ENCODE measurements at regions not wholly inside any gene's neighbourhood (a gene's known extent, or its start where the extent isn't known, plus 50 kb on each side); places are given as distances from the start of the nearest gene placed in this dataset.
"Not testable (repeated sequence)": the region's sequence is repeated elsewhere in the genome, so short reads cannot be mapped to it uniquely, and the experiment has no call there.

DNA sequence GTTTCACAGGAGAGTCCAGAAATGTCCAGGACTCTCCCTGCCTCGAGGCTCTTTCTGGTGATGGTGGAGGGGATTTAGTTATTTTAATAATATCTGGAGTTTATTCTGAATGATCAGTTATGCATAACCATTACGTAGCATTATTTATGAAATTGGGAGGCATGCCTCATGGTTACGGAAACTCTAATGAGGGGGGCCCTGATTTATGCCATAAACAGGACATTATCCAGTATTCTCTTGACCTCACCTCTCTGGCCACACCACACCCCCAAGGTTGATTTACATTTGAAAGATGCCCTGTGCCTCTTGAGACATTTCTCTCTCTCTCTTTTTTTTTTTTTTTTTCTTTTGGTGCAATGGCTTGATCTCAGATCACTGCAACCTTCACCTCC lies 268.8 kb downstream of the TFAP2C start:
- H3K4me1 ChIP-seq (ENCODE audit: control insufficient read depth, insufficient read depth, low read length, unreplicated experiment), result no peaks in the 10 kb centered on the region
- no peak overlapping the region for H3K4me3 ChIP-seq (ENCODE audit: low read depth, low read length)
- no peaks in the 10 kb centered on the region for H3K36me3 ChIP-seq (ENCODE audit: insufficient read depth, low read length)
- no peak overlapping the region for H3K27ac ChIP-seq (ENCODE audit: low read depth, low read length)
- no peaks in the 10 kb centered on the region for H3K79me2 ChIP-seq (ENCODE audit: control insufficient read depth, insufficient read depth, low read length, unreplicated experiment)
- no peak overlapping the region for H2AFZ ChIP-seq (ENCODE audit: low read length, unreplicated experiment)
- no peaks in the 10 kb centered on the region for H3K27me3 ChIP-seq (ENCODE audit: insufficient read depth, low read length)

DNA sequence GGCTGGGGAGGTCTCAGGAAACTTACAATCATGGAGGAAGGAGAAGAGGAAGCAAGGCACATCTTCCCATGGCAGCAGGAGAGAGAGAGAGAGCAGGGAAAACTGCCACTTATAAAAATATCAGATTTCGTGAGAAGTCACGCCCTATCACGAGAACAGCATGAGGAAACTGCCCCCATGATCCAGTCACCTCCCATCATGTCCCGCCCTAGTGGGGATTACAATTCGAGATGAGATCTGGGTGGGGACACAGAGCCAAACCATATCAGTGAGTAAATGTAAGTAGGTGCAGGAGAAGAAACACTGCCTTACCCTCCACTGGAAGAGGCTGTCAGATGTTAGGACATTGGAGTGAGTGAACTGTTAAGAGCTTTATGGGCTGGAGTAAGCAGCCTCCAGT lies 270.4 kb downstream of the TFAP2C start:
- no peaks in the 10 kb centered on the region for H3K79me2 ChIP-seq (ENCODE audit: control insufficient read depth, insufficient read depth, low read length, unreplicated experiment)
- no peaks in the 10 kb centered on the region for H3K4me1 ChIP-seq (ENCODE audit: control insufficient read depth, insufficient read depth, low read length, unreplicated experiment)
- H2AFZ ChIP-seq (ENCODE audit: low read length, unreplicated experiment), result no peak overlapping the region
- no peaks in the 10 kb centered on the region for H3K27me3 ChIP-seq (ENCODE audit: insufficient read depth, low read length)
- no peak overlapping the region for H3K27ac ChIP-seq (ENCODE audit: low read depth, low read length)
- H3K4me3 ChIP-seq (ENCODE audit: low read depth, low read length), result no peak overlapping the region
- no peaks in the 10 kb centered on the region for H3K36me3 ChIP-seq (ENCODE audit: insufficient read depth, low read length)

DNA sequence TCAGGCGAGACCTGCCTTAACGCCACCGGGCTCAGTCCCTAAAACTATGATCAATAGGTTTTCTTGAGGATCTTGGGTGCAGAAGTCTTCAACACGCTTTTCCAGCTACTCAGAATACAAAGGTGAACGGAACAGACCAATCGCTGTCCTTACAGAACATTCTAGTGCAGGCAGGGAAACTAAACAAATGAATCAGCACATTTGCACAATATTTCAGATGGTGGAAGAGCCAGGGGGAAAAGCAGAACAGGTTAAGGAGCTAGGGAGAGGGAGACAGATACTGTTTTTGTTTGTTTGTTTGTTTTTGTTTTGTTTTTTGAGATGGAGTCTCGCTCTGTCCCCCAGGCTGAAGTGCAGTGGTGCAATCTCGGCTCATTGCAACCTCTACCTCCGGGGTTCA lies 271.1 kb downstream of the TFAP2C start:
- no peak overlapping the region for H3K4me3 ChIP-seq (ENCODE audit: low read depth, low read length)
- H3K36me3 ChIP-seq (ENCODE audit: insufficient read depth, low read length), result no peaks in the 10 kb centered on the region
- H3K27me3 ChIP-seq (ENCODE audit: insufficient read depth, low read length), result no peaks in the 10 kb centered on the region
- no peak overlapping the region for H2AFZ ChIP-seq (ENCODE audit: low read length, unreplicated experiment)
- no peak overlapping the region for H3K27ac ChIP-seq (ENCODE audit: low read depth, low read length)
- no peaks in the 10 kb centered on the region for H3K79me2 ChIP-seq (ENCODE audit: control insufficient read depth, insufficient read depth, low read length, unreplicated experiment)
- no peaks in the 10 kb centered on the region for H3K4me1 ChIP-seq (ENCODE audit: control insufficient read depth, insufficient read depth, low read length, unreplicated experiment)

DNA sequence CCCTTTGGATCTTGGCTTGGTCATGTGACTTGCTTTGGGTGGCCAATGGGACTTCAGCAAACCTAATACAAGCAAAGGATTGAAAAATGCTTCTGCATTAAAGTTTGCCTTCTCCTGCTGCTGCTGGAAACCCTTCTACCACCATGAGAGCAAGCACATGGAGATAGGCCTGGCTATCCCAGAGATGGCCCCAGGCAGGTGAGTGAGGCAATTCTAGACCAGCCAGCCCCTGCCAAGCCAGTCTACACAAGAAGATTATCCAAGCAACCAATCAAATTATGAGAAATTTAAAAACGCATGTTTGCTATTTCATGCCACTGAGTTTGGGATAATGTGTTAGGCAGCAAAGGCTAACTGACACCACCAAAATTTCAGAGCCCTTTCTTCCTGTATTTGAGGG lies 274.3 kb downstream of the TFAP2C start:
- H3K36me3 ChIP-seq (ENCODE audit: insufficient read depth, low read length), result no peaks in the 10 kb centered on the region
- no peak overlapping the region for H3K4me3 ChIP-seq (ENCODE audit: low read depth, low read length)
- H3K4me1 ChIP-seq (ENCODE audit: control insufficient read depth, insufficient read depth, low read length, unreplicated experiment), result no peaks in the 10 kb centered on the region
- H3K79me2 ChIP-seq (ENCODE audit: control insufficient read depth, insufficient read depth, low read length, unreplicated experiment), result no peaks in the 10 kb centered on the region
- no peak overlapping the region for H3K27ac ChIP-seq (ENCODE audit: low read depth, low read length)
- H3K27me3 ChIP-seq (ENCODE audit: insufficient read depth, low read length), result no peaks in the 10 kb centered on the region
- H2AFZ ChIP-seq (ENCODE audit: low read length, unreplicated experiment), result no peak overlapping the region

DNA sequence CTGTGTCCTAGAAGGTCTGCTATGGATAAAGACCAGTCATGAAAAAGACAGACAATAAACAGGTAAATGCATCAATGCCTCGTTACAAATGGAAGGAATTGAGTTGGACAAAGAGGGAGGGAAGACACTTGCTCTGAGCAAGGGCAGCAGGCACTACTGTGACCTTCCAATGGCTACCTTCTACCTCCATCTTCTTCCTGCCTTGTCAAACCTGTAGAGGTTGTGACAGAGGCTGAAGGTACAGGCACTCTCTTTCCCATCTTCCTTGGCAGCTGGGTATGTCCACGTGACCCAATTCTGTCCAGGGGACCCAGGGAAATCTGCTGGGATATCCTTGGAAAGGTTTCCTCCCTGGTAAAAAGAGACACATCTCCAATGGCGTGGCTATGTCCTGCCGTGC lies 274.8 kb downstream of the TFAP2C start:
- Histone ChIP-seq H2AFZ (ENCODE audit: low read length, unreplicated experiment) (no peak overlapping the region), H3K4me1 (ENCODE audit: control insufficient read depth, insufficient read depth, low read length, unreplicated experiment) (no peaks in the 10 kb centered on the region), H3K27me3 (ENCODE audit: insufficient read depth, low read length) (no peaks in the 10 kb centered on the region), H3K4me3 (ENCODE audit: low read depth, low read length) (no peak overlapping the region), H3K36me3 (ENCODE audit: insufficient read depth, low read length) (no peaks in the 10 kb centered on the region), H3K79me2 (ENCODE audit: control insufficient read depth, insufficient read depth, low read length, unreplicated experiment) (no peaks in the 10 kb centered on the region), H3K27ac (ENCODE audit: low read depth, low read length) (no peak overlapping the region)

DNA sequence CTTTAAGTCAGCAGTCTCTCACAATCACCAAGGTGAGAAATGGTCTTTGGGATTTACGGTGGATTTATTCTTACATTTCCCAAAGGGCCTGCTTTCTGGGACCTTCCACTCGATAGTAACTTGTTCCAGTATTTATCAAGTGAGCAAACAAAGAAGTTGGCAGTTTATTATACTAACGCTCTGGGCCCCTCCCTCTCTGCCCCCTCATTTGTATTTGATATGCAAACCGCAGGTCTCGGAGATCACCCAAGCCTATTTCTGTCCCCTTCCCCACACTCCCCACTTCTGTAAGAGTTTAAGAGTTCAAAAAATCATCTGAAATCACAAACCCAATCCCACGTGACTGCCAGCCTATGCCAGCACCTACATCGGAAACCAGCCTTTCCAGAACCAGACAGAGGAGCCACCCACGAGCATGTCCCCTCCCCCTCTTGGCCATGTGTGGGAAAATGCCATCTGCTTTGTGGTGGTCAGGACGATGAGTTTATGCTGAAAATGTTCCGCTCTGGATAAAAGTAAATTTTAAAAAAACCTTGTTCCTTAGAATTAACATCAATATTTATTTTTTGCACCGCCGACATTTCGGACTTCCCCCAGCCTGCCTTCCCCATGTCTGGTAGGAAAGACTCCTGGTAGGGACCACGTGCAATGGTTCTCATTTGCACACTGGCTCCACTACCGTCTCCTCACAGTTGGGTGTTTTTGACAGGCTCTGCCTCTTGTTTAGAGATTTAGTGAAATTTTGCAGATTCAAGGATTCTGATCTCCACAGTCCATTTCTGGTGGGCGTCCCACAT lies 281.0 kb downstream of the TFAP2C start:
- Histone ChIP-seq H3K79me2 (ENCODE audit: control insufficient read depth, insufficient read depth, low read length, unreplicated experiment) (no peaks in the 10 kb centered on the region), H3K27ac (ENCODE audit: low read depth, low read length) (no peak overlapping the region), H3K4me3 (ENCODE audit: low read depth, low read length) (no peak overlapping the region), H2AFZ (ENCODE audit: low read length, unreplicated experiment) (no peak overlapping the region), H3K4me1 (ENCODE audit: control insufficient read depth, insufficient read depth, low read length, unreplicated experiment) (no peaks in the 10 kb centered on the region), H3K36me3 (ENCODE audit: insufficient read depth, low read length) (no peaks in the 10 kb centered on the region), H3K27me3 (ENCODE audit: insufficient read depth, low read length) (no peaks in the 10 kb centered on the region)

DNA sequence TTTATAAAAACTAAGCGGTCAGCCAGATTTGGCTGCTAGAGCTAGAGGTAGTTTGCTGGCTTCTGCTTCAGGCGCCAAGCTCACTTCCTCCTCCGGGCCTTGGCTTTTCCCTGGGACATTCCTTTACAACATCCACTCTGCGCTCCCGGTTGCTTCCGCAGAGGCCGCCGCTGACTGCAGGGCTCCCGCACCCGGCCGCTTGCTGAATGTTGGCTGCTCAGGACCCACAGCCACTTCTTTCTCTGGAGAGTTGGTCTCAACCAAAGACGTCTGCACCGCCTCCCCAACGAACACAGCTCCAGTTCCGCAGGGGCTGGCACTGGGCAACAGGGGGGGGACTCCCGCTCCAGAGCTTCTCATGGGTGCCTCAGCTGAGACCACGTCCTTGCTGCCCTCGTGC lies 282.8 kb downstream of the TFAP2C start:
- Histone ChIP-seq H3K79me2 (ENCODE audit: control insufficient read depth, insufficient read depth, low read length, unreplicated experiment) (no peaks in the 10 kb centered on the region), H3K27me3 (ENCODE audit: insufficient read depth, low read length) (no peaks in the 10 kb centered on the region), H3K4me1 (ENCODE audit: control insufficient read depth, insufficient read depth, low read length, unreplicated experiment) (no peaks in the 10 kb centered on the region), H3K4me3 (ENCODE audit: low read depth, low read length) (no peak overlapping the region), H3K36me3 (ENCODE audit: insufficient read depth, low read length) (no peaks in the 10 kb centered on the region), H2AFZ (ENCODE audit: low read length, unreplicated experiment) (no peak overlapping the region), H3K27ac (ENCODE audit: low read depth, low read length) (no peak overlapping the region)

DNA sequence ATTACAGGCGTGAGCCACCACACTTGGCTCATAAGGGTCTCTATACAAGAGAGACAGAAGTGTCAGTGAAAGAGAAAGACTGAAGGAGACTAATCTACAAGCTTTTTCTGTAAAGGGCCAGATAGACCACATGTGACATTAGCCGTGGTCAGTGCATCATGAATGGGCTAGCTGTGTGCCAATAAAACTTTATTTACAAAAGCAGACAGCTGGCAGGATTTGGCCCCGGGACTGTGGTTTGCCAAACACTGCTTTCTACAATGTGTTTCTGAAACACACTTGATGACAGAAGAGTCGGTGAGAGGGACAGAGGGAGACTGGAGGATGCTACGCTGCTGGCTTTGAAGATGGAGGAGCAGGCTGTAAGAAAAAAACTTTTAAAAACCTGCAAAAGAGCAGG lies 285.4 kb downstream of the TFAP2C start:
- no peaks in the 10 kb centered on the region for H3K27me3 ChIP-seq (ENCODE audit: insufficient read depth, low read length)
- no peak overlapping the region for H2AFZ ChIP-seq (ENCODE audit: low read length, unreplicated experiment)
- H3K36me3 ChIP-seq (ENCODE audit: insufficient read depth, low read length), result no peaks in the 10 kb centered on the region
- no peak overlapping the region for H3K27ac ChIP-seq (ENCODE audit: low read depth, low read length)
- no peak overlapping the region for H3K4me3 ChIP-seq (ENCODE audit: low read depth, low read length)
- no peaks in the 10 kb centered on the region for H3K4me1 ChIP-seq (ENCODE audit: control insufficient read depth, insufficient read depth, low read length, unreplicated experiment)
- H3K79me2 ChIP-seq (ENCODE audit: control insufficient read depth, insufficient read depth, low read length, unreplicated experiment), result no peaks in the 10 kb centered on the region

DNA sequence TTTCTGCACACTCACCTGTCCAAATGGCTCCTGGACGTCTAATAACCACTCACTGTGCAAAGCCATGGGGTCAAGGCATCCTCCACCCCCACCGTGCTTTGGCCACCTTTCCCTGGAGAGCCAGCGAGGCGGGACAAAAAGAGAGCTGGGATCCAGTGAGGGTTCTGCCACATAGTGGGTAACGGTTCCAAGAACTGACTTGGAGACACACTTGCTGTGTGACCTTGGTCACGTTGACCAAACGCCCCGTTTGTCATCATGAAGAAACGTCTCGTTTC lies 287.2 kb downstream of the TFAP2C start:
- Histone ChIP-seq H3K27ac (ENCODE audit: low read depth, low read length) (no peak overlapping the region), H2AFZ (ENCODE audit: low read length, unreplicated experiment) (no peak overlapping the region), H3K4me3 (ENCODE audit: low read depth, low read length) (no peak overlapping the region), H3K4me1 (ENCODE audit: control insufficient read depth, insufficient read depth, low read length, unreplicated experiment) (no peaks in the 10 kb centered on the region), H3K79me2 (ENCODE audit: control insufficient read depth, insufficient read depth, low read length, unreplicated experiment) (no peaks in the 10 kb centered on the region), H3K36me3 (ENCODE audit: insufficient read depth, low read length) (no peaks in the 10 kb centered on the region), H3K27me3 (ENCODE audit: insufficient read depth, low read length) (no peaks in the 10 kb centered on the region)

DNA sequence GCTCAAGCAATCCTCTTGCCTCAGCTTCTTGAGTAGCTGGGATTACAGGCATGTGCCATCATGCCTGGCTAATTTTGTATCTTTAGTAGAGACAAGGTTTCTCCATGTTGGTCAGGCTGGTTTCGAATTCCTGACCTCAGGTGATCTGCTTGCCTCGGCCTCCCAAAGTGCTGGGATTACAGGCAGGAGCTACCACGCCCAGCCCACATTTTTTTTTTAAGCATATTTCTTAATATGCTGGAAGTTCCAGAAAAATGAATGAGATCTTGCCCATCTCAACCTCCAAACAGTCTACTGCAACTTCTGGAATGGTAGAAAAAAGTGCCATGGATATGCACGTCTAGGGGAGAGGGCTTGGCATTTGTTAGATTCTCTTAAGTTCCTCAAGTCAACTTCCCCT lies 290.9 kb downstream of the TFAP2C start:
- not testable (repeated sequence) for H3K36me3 ChIP-seq (ENCODE audit: insufficient read depth, low read length); H2AFZ ChIP-seq (ENCODE audit: low read length, unreplicated experiment); H3K79me2 ChIP-seq (ENCODE audit: control insufficient read depth, insufficient read depth, low read length, unreplicated experiment); H3K27ac ChIP-seq (ENCODE audit: low read depth, low read length); H3K4me3 ChIP-seq (ENCODE audit: low read depth, low read length); H3K4me1 ChIP-seq (ENCODE audit: control insufficient read depth, insufficient read depth, low read length, unreplicated experiment)
- H3K27me3 ChIP-seq (ENCODE audit: insufficient read depth, low read length), result peaks cover 17% of the 10 kb centered on the region

DNA sequence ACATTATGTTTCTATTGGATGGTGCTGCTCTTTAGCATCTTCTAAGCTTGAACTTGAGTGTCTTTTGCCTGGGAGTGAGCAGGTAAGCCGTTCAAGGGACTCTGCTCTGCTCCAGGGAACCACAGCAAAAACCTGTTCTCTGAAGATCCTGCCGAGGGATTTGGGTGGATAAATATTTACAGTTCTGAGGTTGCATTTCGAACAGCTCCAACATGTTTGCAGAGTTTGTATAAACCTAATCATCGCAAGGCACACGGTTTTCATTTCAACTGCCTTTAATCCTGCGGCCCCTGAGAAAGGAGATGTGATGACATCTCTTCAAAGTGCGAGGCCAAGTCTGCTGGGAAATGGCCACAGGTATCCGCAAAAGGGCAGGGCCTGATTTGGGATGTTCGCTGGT lies 293.4 kb downstream of the TFAP2C start:
- no peaks in the 10 kb centered on the region for H3K4me1 ChIP-seq (ENCODE audit: control insufficient read depth, insufficient read depth, low read length, unreplicated experiment)
- H2AFZ ChIP-seq (ENCODE audit: low read length, unreplicated experiment), result no peak overlapping the region
- H3K36me3 ChIP-seq (ENCODE audit: insufficient read depth, low read length), result no peaks in the 10 kb centered on the region
- no peak overlapping the region for H3K4me3 ChIP-seq (ENCODE audit: low read depth, low read length)
- H3K27me3 ChIP-seq (ENCODE audit: insufficient read depth, low read length), result peaks cover 42% of the 10 kb centered on the region
- H3K27ac ChIP-seq (ENCODE audit: low read depth, low read length), result no peak overlapping the region
- no peaks in the 10 kb centered on the region for H3K79me2 ChIP-seq (ENCODE audit: control insufficient read depth, insufficient read depth, low read length, unreplicated experiment)

Measured in ACC112 (cell line).